HG03520 (cell line): ENCODE measurements at regions not wholly inside any gene's neighbourhood (a gene's known extent, or its start where the extent isn't known, plus 50 kb on each side); places are given as distances from the start of the nearest gene placed in this dataset.

Experiments
- ATAC-seq: cut with Tn5 transposase; IDR thresholded peaks from one replicate; pipeline ENCODE4 v1.9.1; 2021; ENCODE audit warnings: mild to moderate bottlenecking, moderate library complexity; ENCODE audit not compliant: unreplicated experiment

GRCh38 chr10:29763396-29763795 lies 128.6 kb upstream of the SVIL start:
- no peak for ATAC-seq

DNA sequence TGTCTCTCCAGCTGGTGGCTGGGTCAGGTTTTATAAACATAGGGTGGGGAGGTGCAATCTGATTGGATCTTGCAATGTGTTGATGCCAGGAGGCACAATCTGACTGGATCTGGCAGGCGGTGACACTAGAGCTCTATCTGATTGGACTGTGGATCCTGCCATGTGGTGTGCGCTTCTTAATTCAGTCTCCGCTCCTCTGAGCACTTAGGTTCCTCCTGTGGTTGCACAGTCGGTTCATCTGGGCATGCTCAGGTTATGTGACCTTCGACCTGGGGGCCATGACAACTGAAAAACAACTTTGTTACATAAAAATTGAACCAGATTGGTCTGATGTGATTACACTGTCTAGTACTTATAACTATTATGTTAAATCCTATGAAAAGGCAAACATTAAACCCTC lies 127.1 kb upstream of the SVIL start:
- no peak for ATAC-seq

GRCh38 chr10:29760138-29760900 lies 125.5 kb upstream of the SVIL start:
- no peak for ATAC-seq

DNA sequence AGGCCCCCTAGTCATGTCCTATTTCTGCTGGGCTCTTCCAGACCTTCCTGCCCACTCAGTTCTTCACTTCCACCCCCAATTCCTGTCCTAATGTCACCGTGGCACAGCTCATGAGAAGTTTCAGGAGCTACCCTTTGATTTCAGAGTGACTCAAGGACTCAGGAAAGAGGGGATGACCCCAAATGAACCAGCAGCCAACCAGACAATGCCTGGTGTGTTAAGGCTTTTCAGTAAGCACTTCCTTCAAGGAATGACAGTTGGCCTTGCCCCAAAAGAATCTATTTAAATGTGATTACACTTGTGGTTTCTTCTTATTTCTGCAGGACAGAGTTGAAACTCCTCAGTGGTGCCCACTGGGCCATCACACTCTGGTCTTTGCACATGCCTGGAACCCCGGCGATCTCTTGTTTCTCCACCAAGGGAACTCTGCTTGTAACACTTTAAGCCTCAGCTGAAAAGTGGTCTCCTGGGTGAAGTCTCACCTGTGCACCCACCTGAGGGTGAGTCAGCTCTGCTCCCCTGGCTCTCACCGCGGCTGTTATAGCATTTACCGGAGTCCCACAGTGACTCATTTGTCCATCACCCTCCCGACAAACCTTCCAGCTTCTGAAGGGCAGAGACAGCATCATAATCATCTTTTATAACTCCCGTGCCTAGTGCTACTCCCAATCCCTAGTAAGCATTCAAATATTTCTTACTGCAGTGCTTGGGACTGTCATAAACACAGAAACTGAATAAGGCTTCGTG lies 123.0 kb upstream of the SVIL start:
- no peak for ATAC-seq

DNA sequence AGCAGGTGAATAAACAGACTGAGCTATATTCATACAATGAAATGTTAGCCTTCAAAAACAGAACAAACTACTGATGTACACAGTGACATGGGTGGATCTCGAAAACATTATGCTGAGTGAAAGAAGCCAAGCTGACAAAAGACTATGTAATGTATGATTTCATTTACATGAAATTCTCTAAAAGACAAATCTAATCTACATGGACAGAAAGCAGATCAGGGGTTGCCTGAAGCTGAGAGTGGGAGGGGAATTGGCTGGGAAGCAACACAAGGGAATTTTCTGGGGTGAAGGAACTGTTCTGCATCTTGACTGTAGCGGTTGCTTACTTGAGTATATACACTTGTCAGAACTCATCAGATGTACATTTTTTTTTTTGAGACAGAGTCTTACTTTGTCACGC lies 121.7 kb upstream of the SVIL start:
- ATAC-seq = no peak

GRCh38 chr10:29753283-29753682 lies 118.5 kb upstream of the SVIL start:
- no peak for ATAC-seq

GRCh38 chr10:29751684-29752083 lies 116.9 kb upstream of the SVIL start:
- ATAC-seq = no peak

- ATAC-seq = no peak
Observed at GRCh38 chr10:29751240-29751639, 116.5 kb upstream of the SVIL start.

- no peak for ATAC-seq
Observed at GRCh38 chr10:29749150-29749549, 114.4 kb upstream of the SVIL start.

DNA sequence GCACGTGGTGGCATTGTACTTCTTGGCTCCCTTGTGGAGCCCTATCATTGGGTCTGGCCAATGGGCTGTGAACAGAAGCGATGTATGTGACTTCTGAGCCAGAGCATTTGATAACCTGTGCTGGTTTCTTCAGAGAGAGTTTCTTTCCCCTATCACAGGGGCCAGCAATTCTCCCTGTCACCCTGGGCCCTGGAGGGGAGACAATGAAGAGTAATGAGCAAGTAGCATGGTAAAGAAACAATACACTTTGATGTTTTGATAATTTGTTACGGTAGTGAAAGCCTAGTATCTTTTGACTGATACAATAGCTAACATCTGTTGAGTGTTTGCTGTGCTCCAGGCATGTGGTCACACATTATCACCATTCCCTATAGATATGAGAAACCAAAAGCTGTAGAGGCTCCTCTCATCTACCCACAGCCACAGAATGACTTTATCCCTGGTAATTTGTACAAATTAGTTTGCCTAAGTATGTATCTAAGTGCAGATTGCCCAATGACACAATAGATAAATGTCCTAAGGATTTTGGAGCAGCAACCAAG lies 113.4 kb upstream of the SVIL start:
- ATAC-seq = no peak

- no peak for ATAC-seq
Observed at GRCh38 chr10:29746080-29746797, 111.5 kb upstream of the SVIL start.

DNA sequence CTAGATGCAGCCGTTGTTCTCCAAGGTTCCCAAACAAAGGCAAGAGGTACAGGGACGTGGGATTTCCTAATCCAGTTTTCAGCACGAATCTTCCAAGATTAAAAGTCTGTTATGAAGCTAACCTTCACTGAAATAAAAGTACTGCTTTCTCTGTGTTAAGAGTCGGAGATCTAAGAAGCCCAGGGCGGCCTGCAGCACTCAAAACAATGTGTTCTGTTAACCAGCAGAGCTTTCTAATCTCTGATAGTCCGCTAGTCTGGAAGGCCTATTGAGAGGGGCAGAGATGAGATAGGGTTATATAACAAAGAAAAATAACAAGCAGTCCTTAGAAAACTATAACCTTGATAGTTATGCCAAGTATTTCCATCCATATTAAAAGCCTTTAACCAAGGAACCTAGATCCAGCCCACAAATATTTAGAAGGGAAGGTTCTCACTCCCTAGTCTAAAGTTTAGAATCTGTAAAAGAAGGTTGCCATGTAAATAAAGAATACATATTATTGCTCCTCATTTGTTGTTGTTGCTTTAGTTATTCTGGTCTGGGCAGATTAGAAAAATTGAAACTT lies 106.3 kb upstream of the SVIL start:
- ATAC-seq = no peak

DNA sequence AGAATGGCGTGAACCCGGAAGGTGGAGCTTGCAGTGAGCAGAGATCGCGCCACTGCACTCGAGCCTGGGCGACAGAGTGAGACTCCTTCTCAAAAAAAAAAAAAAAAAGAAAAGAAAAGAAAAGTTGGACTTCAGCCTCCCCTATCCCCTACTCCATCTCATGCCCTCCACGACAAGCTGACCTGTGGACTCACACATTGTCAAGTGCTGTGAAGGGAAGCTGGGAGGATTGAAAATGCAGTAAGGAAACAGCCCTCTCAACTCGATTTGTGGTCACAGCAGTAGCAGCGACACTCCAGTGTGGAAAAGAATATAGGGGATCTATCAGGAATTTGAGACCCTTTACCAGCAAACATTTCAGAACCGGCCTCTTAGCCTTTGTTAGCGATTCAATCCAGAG lies 103.6 kb upstream of the SVIL start:
- no peak for ATAC-seq

- no peak for ATAC-seq
Observed at GRCh38 chr10:29737074-29737593, 102.4 kb upstream of the SVIL start.

GRCh38 chr10:29736366-29737073 lies 101.7 kb upstream of the SVIL start:
- no peak for ATAC-seq

GRCh38 chr10:29735628-29736365 lies 101.0 kb upstream of the SVIL start:
- no peak for ATAC-seq

GRCh38 chr10:29734962-29735627 lies 100.3 kb upstream of the SVIL start:
- no peak for ATAC-seq

- no peak for ATAC-seq
Observed at GRCh38 chr10:29734640-29734961, 99.8 kb upstream of the SVIL start.

DNA sequence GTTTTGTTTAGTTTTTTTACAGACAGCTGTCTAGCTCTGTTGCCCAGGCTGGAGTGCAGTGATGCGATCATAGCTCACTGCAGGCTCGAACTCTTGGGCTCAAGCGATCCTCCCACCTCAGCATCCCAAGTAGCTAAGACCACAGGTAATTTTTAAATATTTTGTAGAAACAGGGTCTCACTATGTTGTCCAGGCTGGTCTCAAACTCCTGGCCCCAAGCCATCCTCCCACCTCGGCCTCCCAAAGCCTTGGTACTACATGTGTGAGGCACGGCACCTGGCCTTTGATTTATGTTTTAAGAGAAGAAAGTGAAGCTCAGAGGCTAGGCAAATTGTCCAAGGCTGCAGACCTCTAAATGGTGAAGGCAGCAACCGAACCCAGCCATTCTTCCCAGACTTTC lies 98.6 kb upstream of the SVIL start:
- no peak for ATAC-seq
